Endothelial cell of umbilical vein (primary cell): ENCODE measurements at regions not wholly inside any gene's neighbourhood (a gene's known extent, or its start where the extent isn't known, plus 50 kb on each side); places are given as distances from the start of the nearest gene placed in this dataset.

Experiments
- BruUV-seq: library from RNA; stranded (reverse); fragments of 400-500 nt; replicated peaks from 2 replicates; lab custom pipeline; 2021; lab: Mats Ljungman, UMichigan
- CTCF ChIA-PET: fragments of 300-600, 350-600 bp; sonication (Branson Sonifier 250); formaldehyde crosslinking; loops from one replicate; lab custom pipeline; 2021; ENCODE audit warnings: antibody characterized with exemption, inconsistent platforms; lab: Charles Lee
- POLR2A ChIA-PET: fragments of 300-600, 350-600 bp; sonication (Branson Sonifier 250); formaldehyde crosslinking; loops from one replicate; lab custom pipeline; 2021; ENCODE audit warnings: antibody characterized with exemption, inconsistent platforms; lab: Charles Lee
- DNase-seq: peaks from one replicate; pipeline ENCODE4 v3.0.0-alpha.2; 2011; ENCODE audit warnings: low read depth, low spot score
- FAIRE-seq: peaks from 2 replicates; lab custom pipeline; 2011; peaks lifted over from hg19 to GRCh38; lab: Jason Lieb, UNC
- H2AFZ ChIP-seq: 2 replicates; pipeline ENCODE4 v1.6.0; 2012; ENCODE audit warnings: low read depth, low read length, control low read depth, inconsistent platforms
- H3K27ac ChIP-seq: 2 replicates; pipeline ENCODE4 v1.5.1; 2011; ENCODE audit warnings: low read depth, mild to moderate bottlenecking, control low read depth, low read length, moderate library complexity; ENCODE audit not compliant: insufficient read depth
- H3K27me3 ChIP-seq, 2 experiments: 2 replicates each; pipeline versions ENCODE4 v1.6.0 to v1.6.1; 2011; ENCODE audit warnings: low read length in 2 of 2, mixed read lengths in 1 of 2; ENCODE audit not compliant: control insufficient read depth in 2 of 2, insufficient read depth in 2 of 2
- H3K36me3 ChIP-seq, 2 experiments: 2 replicates in 1 of 2; 3 replicates in 1 of 2; pipeline ENCODE4 v1.5.1; 2011; ENCODE audit warnings: low read length in 2 of 2, mild to moderate bottlenecking in 1 of 2, moderate library complexity in 1 of 2; ENCODE audit not compliant: control insufficient read depth in 2 of 2, insufficient read depth in 2 of 2; ENCODE audit errors: extremely low read depth in 1 of 2
- H3K4me1 ChIP-seq: 3 replicates; pipeline ENCODE4 v1.5.1; 2011; ENCODE audit warnings: mild to moderate bottlenecking, low read length; ENCODE audit not compliant: control insufficient read depth, insufficient read depth; ENCODE audit errors: extremely low read depth
- H3K4me2 ChIP-seq: 2 replicates; pipeline ENCODE4 v1.6.1; 2011; ENCODE audit warnings: low read length, control low read depth, mixed read lengths; ENCODE audit not compliant: insufficient read depth
- H3K4me3 ChIP-seq, 3 experiments: fragments of 200-600 bp in 1 of 3; sonication (generic), shearing (Covaris generic) in 1 of 3; replicated peaks in 1 of 3; 2 replicates each; pipeline ENCODE4 v1.5.1; 2011 to 2016; ENCODE audit warnings: control low read depth in 3 of 3, low read length in 3 of 3, mild to moderate bottlenecking in 2 of 3, inconsistent platforms in 1 of 3, low read depth in 1 of 3, moderate library complexity in 1 of 3; ENCODE audit not compliant: insufficient read depth in 1 of 3
- H3K79me2 ChIP-seq: 2 replicates; pipeline ENCODE4 v1.6.0; 2012; ENCODE audit warnings: low read length, inconsistent platforms; ENCODE audit not compliant: control insufficient read depth, insufficient read depth
- H3K9ac ChIP-seq: replicated peaks from 2 replicates; pipeline ENCODE3; 2011; ENCODE audit warnings: low read length, control low read depth; ENCODE audit not compliant: insufficient read depth; ENCODE audit errors: extremely low read depth
- H3K9me1 ChIP-seq: replicated peaks from 3 replicates; pipeline ENCODE4 v1.6.0; 2011; ENCODE audit warnings: mild to moderate bottlenecking, low read length; ENCODE audit not compliant: control insufficient read depth, insufficient read depth; ENCODE audit errors: extremely low read depth
- H3K9me3 ChIP-seq: replicated peaks from 2 replicates; pipeline ENCODE4 v1.5.1; 2012; ENCODE audit warnings: low read length, inconsistent platforms; ENCODE audit not compliant: control insufficient read depth, insufficient read depth
- H4K20me1 ChIP-seq: replicated peaks from 2 replicates; pipeline ENCODE3; 2011; ENCODE audit warnings: mild to moderate bottlenecking, low read length; ENCODE audit not compliant: control insufficient read depth, insufficient read depth; ENCODE audit errors: extremely low read depth
- CTCF ChIP-seq, 2 donors: IDR thresholded peaks; 1 replicate in 1 of 2; 2 replicates in 1 of 2; pipeline ENCODE4 v1.5.1; 2011; ENCODE audit warnings: low read length in 2 of 2, mild to moderate bottlenecking in 2 of 2, moderate library complexity in 2 of 2, control low read depth in 1 of 2, inconsistent platforms in 1 of 2, low read depth in 1 of 2; ENCODE audit not compliant: insufficient read depth in 1 of 2; ENCODE audit errors: extremely low read depth in 1 of 2
- EZH2 ChIP-seq: IDR thresholded peaks from 2 replicates; pipeline ENCODE4 v1.6.1; 2012; ENCODE audit warnings: borderline replicate concordance, low read depth, mild to moderate bottlenecking, moderate library complexity, low read length, inconsistent platforms; ENCODE audit not compliant: severe bottlenecking
- FOS ChIP-seq: IDR thresholded peaks from 2 replicates; pipeline ENCODE4 v1.6.1; 2011; ENCODE audit warnings: mild to moderate bottlenecking, low read length, moderate library complexity, borderline replicate concordance; ENCODE audit not compliant: insufficient read depth
- GATA2 ChIP-seq: IDR thresholded peaks from 2 replicates; pipeline ENCODE4 v1.7.0; 2011; ENCODE audit warnings: low read depth, mild to moderate bottlenecking, moderate library complexity, mixed read lengths, low read length; ENCODE audit not compliant: insufficient read length, insufficient read depth
- JUN ChIP-seq: IDR thresholded peaks from 2 replicates; pipeline ENCODE4 v1.6.1; 2011; ENCODE audit warnings: borderline replicate concordance, low read depth; ENCODE audit not compliant: insufficient read length, insufficient read depth
- MAX ChIP-seq: IDR thresholded peaks from 2 replicates; pipeline ENCODE4 v1.6.1; 2011; ENCODE audit not compliant: insufficient read depth, insufficient read length
- MYC ChIP-seq: IDR thresholded peaks from one replicate; pipeline ENCODE4 v1.6.1; 2011; ENCODE audit warnings: mild to moderate bottlenecking, low read depth, low read length
- POLR2A ChIP-seq: IDR thresholded peaks from 2 replicates; pipeline ENCODE4 v1.6.1; 2012; ENCODE audit warnings: low read depth, mild to moderate bottlenecking, control low read depth, low read length
- POLR2AphosphoS5 ChIP-seq: IDR thresholded peaks from 2 replicates; pipeline ENCODE4 v1.6.1; 2012; ENCODE audit warnings: low read depth, mild to moderate bottlenecking, control low read depth, low read length, moderate library complexity; ENCODE audit not compliant: insufficient read depth
- dilution Hi-C: fragments of 300-500 bp; cut with MboI; formaldehyde crosslinking; loops from one replicate; pipeline ENCODE4 v1.15.0; 2019; ENCODE audit warnings: low sequenced_read_pairs; ENCODE audit not compliant: extremely low pct_ligation_motif_present
- intact Hi-C: fragments of 100-400 bp; cut with micrococcal nuclease; formaldehyde crosslinking; loops from one replicate; pipeline ENCODE4 v1.10.0; 2022

- no peaks in the 10 kb centered on the region for H4K20me1 ChIP-seq
- CTCF ChIA-PET, result no interaction called here
- no peak overlapping the region for H3K4me2 ChIP-seq
- DNase-seq (no peak), FAIRE-seq (no peak)
- POLR2A ChIA-PET, result no interaction called here
- dilution Hi-C loops, result no loop called here
- no TSS peak for BruUV-seq
- H3K4me1 ChIP-seq, result no peaks in the 10 kb centered on the region
- H3K9me1 ChIP-seq, result no peaks in the 10 kb centered on the region
- intact Hi-C loops, result no loop called here
- H3K27me3 ChIP-seq, result no peaks in the 10 kb centered on the region
- H3K79me2 ChIP-seq, result no peaks in the 10 kb centered on the region
- no peak overlapping the region for H3K4me3 ChIP-seq
- no peaks in the 10 kb centered on the region for H3K9me3 ChIP-seq
- H3K9ac ChIP-seq, result no peak overlapping the region
- no peak overlapping the region for H3K27ac ChIP-seq
- no peaks in the 10 kb centered on the region for H3K36me3 ChIP-seq
- H2AFZ ChIP-seq, result no peak overlapping the region
- no peak for TF ChIP-seq FOS
- TF ChIP-seq MAX, result no peak
- no peak for TF ChIP-seq EZH2
- no peak for TF ChIP-seq JUN
- TF ChIP-seq POLR2AphosphoS5, result no peak
- TF ChIP-seq MYC, result no peak
- no peak for TF ChIP-seq POLR2A
- no peak for TF ChIP-seq GATA2
- TF ChIP-seq CTCF (IDR thresholded peaks at IDR 0.05; ENCODE audit: extremely low read depth in 1 of 2, insufficient read depth in 1 of 2, low read depth in 1 of 2, low read length in 2 of 2), result no peak
These were observed 496.7 kb upstream of the CFAP20DC start for GRCh38 chr3:59546522-59546921.
